ENCODE measurements at regions not wholly inside any gene's neighbourhood (a gene's known extent, or its start where the extent isn't known, plus 50 kb on each side); places are given as distances from the start of the nearest gene placed in this dataset.

DNA sequence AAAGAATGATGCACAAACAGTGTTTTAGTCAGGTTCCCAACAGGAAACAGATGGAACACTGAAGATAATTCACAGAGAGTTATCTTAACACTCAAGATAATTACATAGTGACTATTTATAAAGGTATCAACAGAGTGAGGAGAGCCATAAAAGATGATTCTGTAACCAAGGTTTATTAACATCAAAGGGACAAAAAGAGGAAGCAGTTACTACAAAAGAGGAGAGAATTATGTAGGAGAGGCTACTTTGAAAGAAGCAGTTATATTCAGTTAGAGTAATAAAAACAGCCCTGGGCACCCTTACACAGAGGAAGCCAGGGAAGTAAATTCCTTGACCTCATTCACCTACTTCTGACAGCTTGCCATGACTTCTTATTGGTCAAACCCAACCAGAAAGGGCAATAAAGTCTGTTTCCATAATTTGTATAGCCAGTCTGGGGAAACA, 326.5 kb upstream of the SLC39A10 start:
- no peak for TF ChIP-seq CTCF (IDR thresholded peaks at IDR 0.05)
- TF ChIP-seq EZH2 (IDR thresholded peaks at IDR 0.05; ENCODE audit: borderline replicate concordance, insufficient read depth, low read depth, low read length, poor library complexity, severe bottlenecking): no peak

All from B cell (primary cell).